SU-DHL-6 (cell line): ENCODE measurements at regions not wholly inside any gene's neighbourhood (a gene's known extent, or its start where the extent isn't known, plus 50 kb on each side); places are given as distances from the start of the nearest gene placed in this dataset.

ENCODE experiments used
- CTCF ChIP-seq: fragments of 200-600 bp; sonication (generic); IDR thresholded peaks from one replicate; pipeline ENCODE4 v1.5.1; 2017; ENCODE audit warnings: antibody characterized with exemption, mild to moderate bottlenecking, low read length, moderate library complexity; ENCODE audit not compliant: insufficient read depth, poor library complexity, severe bottlenecking
- EZH2phosphoT487 ChIP-seq: fragments of 200-600 bp; sonication (generic), shearing (Covaris generic); conservative IDR thresholded peaks from 2 replicates; pipeline ENCODE4 v1.6.1; 2018; ENCODE audit warnings: mild to moderate bottlenecking, antibody characterized with exemption, low read length, moderate library complexity, mixed read lengths

GRCh38 chr9:109937861-109938453, 158.0 kb downstream of the PALM2AKAP2 start:
- TF ChIP-seq CTCF (no peak), EZH2phosphoT487 (no peak)
